Kidney (tissue), 13 donors: ENCODE measurements at regions not wholly inside any gene's neighbourhood (a gene's known extent, or its start where the extent isn't known, plus 50 kb on each side); places are given as distances from the start of the nearest gene placed in this dataset.

Experiments
- DNase-seq, 5 donors: peaks; one replicate each; pipeline ENCODE4 v3.0.0-alpha.2; 2013 to 2020
- FAIRE-seq: peaks from 2 replicates; lab custom pipeline; 2012; peaks lifted over from hg19 to GRCh38; lab: Jason Lieb, UNC
- H3K27ac ChIP-seq, 2 donors: one replicate each; pipeline ENCODE4 v1.7.0; 2013; ENCODE audit warnings: low read depth in 2 of 2, low read length in 2 of 2, inconsistent platforms in 1 of 2
- H3K27me3 ChIP-seq: one replicate; pipeline ENCODE4 v1.7.1; 2013; ENCODE audit warnings: low read length, inconsistent platforms; ENCODE audit not compliant: control insufficient read depth, insufficient read depth
- H3K36me3 ChIP-seq, 3 donors: one replicate each; pipeline versions ENCODE4 v1.7.0 to v1.7.1; 2013; ENCODE audit warnings: low read length in 3 of 3, control low read depth in 1 of 3, inconsistent platforms in 1 of 3; ENCODE audit not compliant: insufficient read depth in 3 of 3, control insufficient read depth in 2 of 3
- H3K4me1 ChIP-seq, 3 donors: one replicate each; pipeline versions ENCODE4 v1.7.0 to v1.7.1; 2013; ENCODE audit warnings: low read length in 3 of 3, inconsistent platforms in 1 of 3, low read depth in 1 of 3; ENCODE audit not compliant: control insufficient read depth in 2 of 3, insufficient read depth in 2 of 3
- H3K4me3 ChIP-seq, 3 donors: one replicate each; pipeline versions ENCODE4 v1.7.0 to v1.8.1; 2013; ENCODE audit warnings: low read length in 3 of 3, control low read depth in 1 of 3, inconsistent platforms in 1 of 3
- H3K9ac ChIP-seq, 3 donors: one replicate each; pipeline versions ENCODE4 v1.7.0 to v1.7.1; 2013; ENCODE audit warnings: low read length in 3 of 3, control low read depth in 1 of 3, inconsistent platforms in 1 of 3
- H3K9me3 ChIP-seq, 3 donors: one replicate each; pipeline versions ENCODE4 v1.7.0 to v1.7.1; 2013; ENCODE audit warnings: low read length in 3 of 3, control low read depth in 1 of 3, inconsistent platforms in 1 of 3; ENCODE audit not compliant: control insufficient read depth in 2 of 3, insufficient read depth in 1 of 3
- intact Hi-C: fragments of 100-400 bp; cut with DNase I; formaldehyde crosslinking; loops from one replicate; pipeline ENCODE4 v1.11.1; 2022
- TF ChIP-seq, protein P1 (sequence below): IDR thresholded peaks from 3 replicates; pipeline ENCODE4 v1.5.1; 2012; ENCODE audit warnings: mild to moderate bottlenecking, moderate library complexity, borderline replicate concordance; ENCODE audit not compliant: insufficient read depth; ENCODE audit errors: extremely low read depth
- donor health status: control.
- donor health status: control.
- donor health status: control.
- donor health status: control.
- donor health status: control.
- donor health status: DM: yes; HTN: yes; CAD: no.
- donor health status: Normal renal cell carcinoma (clear cell type).

DNA sequence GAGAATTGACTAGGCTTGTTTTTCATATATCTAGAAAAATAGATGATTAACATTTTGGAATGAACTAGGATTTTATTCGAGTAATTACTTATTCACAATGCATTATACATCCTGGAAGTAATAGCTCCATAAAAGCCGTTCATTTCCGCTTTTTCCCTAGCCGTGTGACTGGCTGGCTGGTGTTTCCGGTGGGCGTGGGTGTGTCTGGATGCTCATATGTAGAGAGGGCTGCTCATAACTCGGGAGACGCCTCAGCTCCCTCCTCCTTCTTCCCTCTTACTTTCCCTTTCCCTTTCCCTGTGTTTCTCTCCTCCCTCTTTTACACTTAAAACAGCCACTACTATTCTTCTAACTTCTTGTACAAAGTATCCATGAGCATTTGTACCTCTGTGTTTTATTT, 187.7 kb upstream of the VSTM2A start:
- Histone ChIP-seq H3K4me3 (no peak overlapping the region), H3K9ac (no peak overlapping the region), H3K36me3 (no peaks in the 10 kb centered on the region), H3K27ac (no peak overlapping the region), H3K27me3 (no peaks in the 10 kb centered on the region), H3K4me1 (no peaks in the 10 kb centered on the region), H3K9me3 (no peaks in the 10 kb centered on the region)
- FAIRE-seq (no peak), DNase-seq (no peak)
- TF ChIP-seq, protein P1, sequence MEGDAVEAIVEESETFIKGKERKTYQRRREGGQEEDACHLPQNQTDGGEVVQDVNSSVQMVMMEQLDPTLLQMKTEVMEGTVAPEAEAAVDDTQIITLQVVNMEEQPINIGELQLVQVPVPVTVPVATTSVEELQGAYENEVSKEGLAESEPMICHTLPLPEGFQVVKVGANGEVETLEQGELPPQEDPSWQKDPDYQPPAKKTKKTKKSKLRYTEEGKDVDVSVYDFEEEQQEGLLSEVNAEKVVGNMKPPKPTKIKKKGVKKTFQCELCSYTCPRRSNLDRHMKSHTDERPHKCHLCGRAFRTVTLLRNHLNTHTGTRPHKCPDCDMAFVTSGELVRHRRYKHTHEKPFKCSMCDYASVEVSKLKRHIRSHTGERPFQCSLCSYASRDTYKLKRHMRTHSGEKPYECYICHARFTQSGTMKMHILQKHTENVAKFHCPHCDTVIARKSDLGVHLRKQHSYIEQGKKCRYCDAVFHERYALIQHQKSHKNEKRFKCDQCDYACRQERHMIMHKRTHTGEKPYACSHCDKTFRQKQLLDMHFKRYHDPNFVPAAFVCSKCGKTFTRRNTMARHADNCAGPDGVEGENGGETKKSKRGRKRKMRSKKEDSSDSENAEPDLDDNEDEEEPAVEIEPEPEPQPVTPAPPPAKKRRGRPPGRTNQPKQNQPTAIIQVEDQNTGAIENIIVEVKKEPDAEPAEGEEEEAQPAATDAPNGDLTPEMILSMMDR, result no peak
- intact Hi-C loops, result no loop called here

DNA sequence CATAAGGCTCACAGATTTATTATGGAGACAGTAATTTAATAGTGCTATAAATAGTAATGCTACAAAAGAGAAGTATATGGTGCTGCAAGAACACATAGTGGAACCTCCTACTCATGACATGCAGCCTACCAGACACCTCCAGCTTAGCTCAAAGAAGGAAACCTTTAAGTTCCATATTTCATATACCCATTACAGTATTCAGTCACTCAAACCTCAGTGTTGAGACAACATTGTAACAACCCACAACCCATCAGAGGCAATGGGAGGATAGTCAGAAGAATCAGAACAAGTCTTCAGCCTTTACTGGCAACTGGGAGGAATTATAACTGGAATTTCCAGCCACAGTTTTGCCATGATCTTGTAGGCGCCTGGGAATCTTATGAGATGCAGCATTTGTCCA, 186.3 kb upstream of the VSTM2A start:
- Histone ChIP-seq H3K27ac (no peak overlapping the region), H3K4me1 (no peaks in the 10 kb centered on the region), H3K27me3 (no peaks in the 10 kb centered on the region), H3K4me3 (no peak overlapping the region), H3K9ac (no peak overlapping the region), H3K36me3 (no peaks in the 10 kb centered on the region), H3K9me3 (no peaks in the 10 kb centered on the region)
- DNase-seq (peak in 1 of 5 donors; percentile 2), FAIRE-seq (no peak)
- intact Hi-C loops, result no loop called here
- TF ChIP-seq, protein P1, result no peak

DNA sequence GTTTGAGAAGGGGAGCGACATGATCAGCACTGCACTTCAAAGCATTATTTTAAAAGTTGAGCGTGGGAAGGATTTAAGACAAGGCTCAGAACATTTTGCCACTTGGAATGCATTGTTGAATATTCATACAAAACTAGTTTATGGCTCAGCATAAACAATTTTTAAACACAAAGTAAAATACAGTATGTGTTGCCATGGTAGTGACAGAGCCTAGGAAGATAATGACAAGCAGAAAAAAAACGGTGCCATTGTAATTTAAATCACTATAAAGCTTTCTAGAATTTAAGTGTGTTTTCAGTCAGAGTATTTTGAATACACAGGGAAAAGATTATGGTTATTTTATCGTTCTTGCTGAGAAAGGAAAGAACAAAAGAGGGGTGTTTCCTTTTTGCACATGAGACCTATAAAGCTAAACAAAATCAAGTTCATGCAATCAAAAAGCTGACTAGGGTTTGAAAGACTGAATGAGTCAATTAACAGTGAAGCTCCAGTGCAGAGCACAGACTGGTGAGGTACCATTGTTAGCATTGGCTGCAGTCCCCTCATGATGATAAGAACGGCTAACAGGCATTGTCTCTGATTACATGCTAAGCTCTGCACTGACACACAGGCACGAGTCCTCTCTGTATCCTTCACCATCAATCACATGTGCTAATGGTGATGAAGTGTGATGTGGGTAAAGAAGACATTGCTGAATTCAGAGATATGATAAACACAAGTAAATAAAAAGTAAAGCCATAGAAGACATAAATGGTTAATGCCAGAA, 181.9 kb upstream of the VSTM2A start:
- no peaks in the 10 kb centered on the region for H3K4me1 ChIP-seq
- H3K27me3 ChIP-seq, result no peaks in the 10 kb centered on the region
- no peak overlapping the region for H3K27ac ChIP-seq
- TF ChIP-seq, protein P1, result no peak
- no peak overlapping the region for H3K9ac ChIP-seq
- intact Hi-C loops, result no loop called here
- FAIRE-seq (no peak), DNase-seq (no peak)
- no peaks in the 10 kb centered on the region for H3K9me3 ChIP-seq
- no peaks in the 10 kb centered on the region for H3K36me3 ChIP-seq
- no peak overlapping the region for H3K4me3 ChIP-seq
